Nephron (organoid): ENCODE measurements at regions not wholly inside any gene's neighbourhood (a gene's known extent, or its start where the extent isn't known, plus 50 kb on each side); places are given as distances from the start of the nearest gene placed in this dataset.

Experiments
- H3K27ac Mint-ChIP-seq, 3 experiments: 2 replicates each; pipeline ENCODE4 v1.8.0; 2020; ENCODE audit warnings: mixed read lengths in 3 of 3, mild to moderate bottlenecking in 2 of 3, moderate library complexity in 1 of 3
- H3K27me3 Mint-ChIP-seq: 2 replicates; pipeline ENCODE4 v1.8.0; 2021; ENCODE audit warnings: low read depth, mild to moderate bottlenecking, moderate library complexity, mixed read lengths
- H3K36me3 Mint-ChIP-seq: 2 replicates; pipeline ENCODE4 v1.8.0; 2020; ENCODE audit warnings: low read depth, mixed read lengths
- H3K4me1 Mint-ChIP-seq: 2 replicates; pipeline ENCODE4 v1.8.0; 2020; ENCODE audit warnings: mixed read lengths
- H3K4me3 Mint-ChIP-seq, 3 experiments: 2 replicates each; pipeline ENCODE4 v1.8.0; 2020; ENCODE audit warnings: mild to moderate bottlenecking in 3 of 3, mixed read lengths in 3 of 3, moderate library complexity in 2 of 3
- H3K9me3 Mint-ChIP-seq: 2 replicates; pipeline ENCODE4 v1.8.0; 2020; ENCODE audit warnings: mixed read lengths
- CTCF ChIP-seq, 3 experiments: fragments of 200-600 bp; sonication (generic); IDR thresholded peaks; one replicate each; pipeline ENCODE4 v1.5.0; 2021; ENCODE audit warnings: antibody characterized with exemption in 3 of 3; ENCODE audit not compliant: unreplicated experiment in 3 of 3

- Mint-ChIP-seq H3K4me3 (no peak overlapping the region), H3K36me3 (no peaks in the 10 kb centered on the region), H3K9me3 (peaks cover 16% of the 10 kb centered on the region), H3K27ac (peak overlapping the region in 1 of 3 experiments; percentile 27), H3K4me1 (peaks cover 7% of the 10 kb centered on the region), H3K27me3 (no peaks in the 10 kb centered on the region)
- no peak for TF ChIP-seq CTCF (IDR thresholded peaks at IDR 0.05; ENCODE audit: unreplicated experiment in 3 of 3)
Observed at GRCh38 chr3:34972481-34972880, 666.8 kb upstream of the ARPP21 start.

GRCh38 chr3:34973586-34973985 lies 665.7 kb upstream of the ARPP21 start:
- no peaks in the 10 kb centered on the region for H3K36me3 Mint-ChIP-seq
- no peak for TF ChIP-seq CTCF (IDR thresholded peaks at IDR 0.05; ENCODE audit: unreplicated experiment in 3 of 3)
- no peak overlapping the region for H3K27ac Mint-ChIP-seq
- H3K27me3 Mint-ChIP-seq, result no peaks in the 10 kb centered on the region
- H3K4me3 Mint-ChIP-seq, result no peak overlapping the region
- peaks cover 19% of the 10 kb centered on the region for H3K9me3 Mint-ChIP-seq
- peaks cover 7% of the 10 kb centered on the region for H3K4me1 Mint-ChIP-seq

- Mint-ChIP-seq H3K9me3 (peaks cover 5% of the 10 kb centered on the region), H3K36me3 (no peaks in the 10 kb centered on the region), H3K4me1 (no peaks in the 10 kb centered on the region), H3K4me3 (no peak overlapping the region), H3K27me3 (no peaks in the 10 kb centered on the region), H3K27ac (no peak overlapping the region)
- TF ChIP-seq CTCF (IDR thresholded peaks at IDR 0.05; ENCODE audit: unreplicated experiment in 3 of 3), result no peak
Observed at GRCh38 chr3:34983631-34984030, 655.7 kb upstream of the ARPP21 start.

- TF ChIP-seq CTCF (IDR thresholded peaks at IDR 0.05; ENCODE audit: unreplicated experiment in 3 of 3), result no peak
- H3K27me3 Mint-ChIP-seq, result no peaks in the 10 kb centered on the region
Observed at GRCh38 chr3:34988296-34988695, 651.0 kb upstream of the ARPP21 start.

GRCh38 chr3:34995796-34996430 lies 643.4 kb upstream of the ARPP21 start:
- Mint-ChIP-seq H3K9me3 (no peaks in the 10 kb centered on the region), H3K27me3 (no peaks in the 10 kb centered on the region), H3K27ac (no peak overlapping the region), H3K4me1 (peaks cover 5% of the 10 kb centered on the region), H3K4me3 (no peak overlapping the region), H3K36me3 (no peaks in the 10 kb centered on the region)
- TF ChIP-seq CTCF (IDR thresholded peaks at IDR 0.05; ENCODE audit: unreplicated experiment in 3 of 3), result no peak

More at GRCh38 chr3:34988296-34988695, 651.0 kb upstream of the ARPP21 start:
- peaks cover 9% of the 10 kb centered on the region for H3K9me3 Mint-ChIP-seq
- H3K4me1 Mint-ChIP-seq, result no peaks in the 10 kb centered on the region
- no peaks in the 10 kb centered on the region for H3K36me3 Mint-ChIP-seq
- no peak overlapping the region for H3K4me3 Mint-ChIP-seq
- H3K27ac Mint-ChIP-seq, result no peak overlapping the region

GRCh38 chr3:34998902-34999301 lies 640.4 kb upstream of the ARPP21 start:
- no peaks in the 10 kb centered on the region for H3K27me3 Mint-ChIP-seq

More at GRCh38 chr3:34998902-34999301, 640.4 kb upstream of the ARPP21 start:
- no peaks in the 10 kb centered on the region for H3K36me3 Mint-ChIP-seq
- no peaks in the 10 kb centered on the region for H3K9me3 Mint-ChIP-seq
- peaks cover 5% of the 10 kb centered on the region for H3K4me1 Mint-ChIP-seq
- H3K27ac Mint-ChIP-seq, result no peak overlapping the region
- TF ChIP-seq CTCF (IDR thresholded peaks at IDR 0.05; ENCODE audit: unreplicated experiment in 3 of 3), result no peak
- H3K4me3 Mint-ChIP-seq, result no peak overlapping the region
